ENCODE measurements at regions not wholly inside any gene's neighbourhood (a gene's known extent, or its start where the extent isn't known, plus 50 kb on each side); places are given as distances from the start of the nearest gene placed in this dataset.

DNA sequence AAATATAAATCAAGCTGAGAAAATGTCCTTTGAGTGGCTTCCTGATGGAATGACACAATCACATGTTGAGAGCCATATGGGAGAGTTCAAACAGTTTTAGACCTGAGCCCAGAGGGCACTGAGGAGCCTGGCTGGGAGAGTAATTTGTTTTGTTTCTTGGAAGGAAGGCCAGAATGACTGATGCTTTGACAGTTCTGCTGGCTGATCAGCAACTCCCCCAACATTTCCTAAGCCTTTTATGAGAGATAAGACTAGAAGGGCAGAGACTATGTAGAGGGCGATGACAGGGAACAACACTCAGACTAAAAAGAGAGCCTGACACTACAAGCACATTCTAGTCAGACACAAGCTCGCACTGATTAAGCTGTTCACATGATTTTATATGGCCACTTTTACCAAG, 169.2 kb downstream of the COX7C start:
- DNase-seq, result no peak

GRCh38 chr5:86795659-86796058, 177.9 kb downstream of the COX7C start:
- DNase-seq, result no peak

DNA sequence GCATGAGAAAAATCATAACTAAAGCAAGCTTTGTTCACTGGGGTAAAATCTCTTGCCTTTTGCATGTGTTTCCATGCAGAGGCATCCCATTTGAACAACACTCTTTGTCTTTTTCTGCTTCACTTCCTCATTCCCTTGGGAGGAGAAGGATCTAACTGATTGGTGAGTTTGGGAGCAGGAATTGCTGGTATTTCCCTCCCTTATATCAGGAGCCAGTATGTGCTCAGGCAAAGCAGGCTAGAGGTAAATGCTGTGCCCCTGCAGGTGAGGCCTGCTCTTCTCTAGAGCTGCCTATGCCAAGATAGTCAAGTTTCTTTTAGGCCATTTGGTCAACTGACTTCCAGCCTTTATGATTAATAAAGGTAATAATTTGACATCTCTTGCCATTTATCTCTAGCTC, 179.9 kb downstream of the COX7C start:
- no peak for DNase-seq

- DNase-seq, result no peak
Observed at GRCh38 chr5:86806206-86806605, 188.5 kb downstream of the COX7C start.

DNA sequence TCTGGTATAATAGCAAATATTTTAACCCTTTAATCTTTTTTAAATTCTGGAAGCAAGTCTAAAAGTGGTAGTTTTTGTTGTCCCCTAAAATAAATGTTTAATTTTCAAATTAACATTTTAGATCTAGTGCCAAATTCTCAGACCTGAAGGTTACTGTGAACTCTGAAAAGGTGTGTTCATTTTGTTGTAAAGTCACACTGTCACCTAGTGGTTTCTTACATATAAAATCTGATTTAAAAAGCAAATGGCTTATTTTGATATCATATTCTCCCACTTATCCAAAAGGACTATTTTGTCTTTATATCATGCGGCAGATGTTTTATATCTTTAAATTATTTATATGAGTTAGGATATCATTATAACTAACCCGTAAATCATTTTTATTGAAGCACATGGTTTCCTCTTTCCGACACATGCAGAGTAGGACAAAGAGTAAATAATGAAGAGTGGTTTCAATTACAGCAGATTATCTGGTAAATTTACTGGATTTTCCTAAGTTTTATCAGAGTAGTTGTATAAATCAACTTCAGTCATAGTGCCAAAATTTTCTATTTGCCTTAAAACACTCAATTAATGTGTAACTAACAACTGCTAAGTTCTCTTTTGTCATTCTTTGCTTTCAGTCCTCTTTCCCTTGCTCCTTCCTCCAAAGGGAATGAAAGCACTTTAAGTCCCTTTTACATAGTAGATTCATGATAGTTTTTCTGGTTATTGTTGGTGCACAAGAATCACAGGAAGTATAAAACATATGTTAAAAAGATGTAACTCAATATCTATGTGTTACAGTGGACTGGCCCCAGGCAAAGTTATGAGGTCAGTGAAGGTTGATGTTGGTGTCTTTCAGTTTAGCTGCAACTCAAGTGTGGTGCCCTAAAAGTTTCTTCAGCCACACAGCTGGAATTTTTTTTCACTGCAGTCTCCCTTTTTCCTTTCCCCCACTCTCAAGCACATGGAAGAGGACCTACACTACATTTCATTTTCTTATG, 189.6 kb downstream of the COX7C start:
- DNase-seq, result no peak

GRCh38 chr5:86814315-86814714, 196.6 kb downstream of the COX7C start:
- DNase-seq, result no peak

- no peak for DNase-seq
Observed at GRCh38 chr5:86814907-86815306, 197.2 kb downstream of the COX7C start.

DNA sequence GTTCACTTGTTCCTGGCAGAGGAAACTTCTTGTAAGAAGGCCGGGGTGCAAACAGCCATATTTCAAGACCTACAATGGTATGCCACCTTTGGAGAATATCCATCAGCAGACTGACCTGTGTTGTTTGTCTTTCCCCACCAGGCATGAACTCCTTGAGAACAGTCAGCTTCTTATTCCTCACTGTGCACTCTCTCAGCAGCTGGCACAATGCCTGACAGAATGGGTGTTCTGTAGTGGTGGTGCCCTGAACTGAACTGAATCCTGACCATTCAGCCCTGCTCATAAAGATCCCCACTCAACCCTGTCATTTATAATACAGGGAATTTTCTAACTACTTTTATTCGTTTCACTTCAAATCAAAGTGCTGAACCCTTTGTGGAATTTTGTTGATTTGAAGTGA, 206.9 kb downstream of the COX7C start:
- no peak for DNase-seq

DNA sequence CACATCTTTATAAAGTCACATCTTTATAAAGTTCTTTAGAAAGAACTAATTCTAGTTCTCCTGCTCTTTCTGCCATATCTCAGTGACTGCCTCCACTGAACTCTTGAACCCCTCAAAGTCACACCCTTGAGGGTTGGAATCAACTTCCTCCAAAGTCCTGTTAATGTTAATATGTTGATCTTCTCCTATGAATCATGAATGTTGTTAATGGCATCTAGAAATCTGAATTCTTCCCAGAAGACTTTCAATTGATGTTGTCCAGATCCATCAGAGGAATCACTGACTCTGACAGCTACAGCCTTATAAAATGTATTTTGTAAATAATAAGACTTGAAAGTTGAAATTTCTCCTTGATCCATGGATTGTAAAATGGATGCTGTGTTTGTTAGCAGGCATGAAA, 213.4 kb downstream of the COX7C start:
- no peak for DNase-seq

- DNase-seq, result no peak
Observed at GRCh38 chr5:86833868-86834267, 216.1 kb downstream of the COX7C start.

- DNase-seq, result no peak
Observed at GRCh38 chr5:86837610-86838009, 219.9 kb downstream of the COX7C start.

GRCh38 chr5:86838083-86838482, 220.3 kb downstream of the COX7C start:
- DNase-seq, result no peak

- no peak for DNase-seq
Observed at GRCh38 chr5:86841000-86841644, 223.4 kb downstream of the COX7C start.

DNA sequence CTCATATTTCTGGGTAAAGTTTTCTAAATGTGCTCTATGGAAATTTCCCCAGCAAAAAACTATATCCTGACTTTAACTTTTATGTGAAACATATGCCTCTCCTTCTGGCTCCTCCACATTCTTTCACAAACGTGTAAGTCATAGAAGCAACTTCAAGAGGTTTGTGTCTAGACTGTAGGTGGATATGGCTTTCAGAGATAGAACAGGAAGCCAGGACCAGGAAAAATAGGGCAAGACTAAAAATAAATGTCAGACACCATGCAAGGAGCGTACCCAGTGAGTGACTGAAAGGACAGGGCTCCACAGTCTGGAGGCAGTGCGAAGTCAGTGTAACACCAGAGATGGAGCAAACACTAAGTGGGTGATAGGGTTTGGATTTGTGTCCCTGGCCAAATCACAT, 240.7 kb downstream of the COX7C start:
- no peak for DNase-seq

DNA sequence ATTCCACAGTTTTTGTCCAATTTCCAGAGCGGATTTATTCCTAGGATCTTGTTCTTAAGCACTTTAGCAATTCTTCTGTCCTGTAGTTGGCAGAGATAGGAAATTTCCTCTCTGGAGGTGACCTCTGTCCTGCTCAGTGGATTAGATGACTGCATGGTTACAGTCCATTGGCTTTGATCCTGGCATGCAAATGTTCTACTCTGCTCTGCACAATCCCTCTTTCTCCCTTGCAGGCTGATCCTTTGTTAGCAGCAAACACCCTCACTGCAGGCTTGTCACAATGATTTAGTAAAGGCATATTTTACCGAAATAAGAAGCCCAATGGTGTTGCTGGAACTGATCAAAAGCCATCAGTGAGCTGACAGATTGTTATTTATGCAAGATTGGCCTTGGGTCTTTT, 243.8 kb downstream of the COX7C start:
- no peak for DNase-seq

DNA sequence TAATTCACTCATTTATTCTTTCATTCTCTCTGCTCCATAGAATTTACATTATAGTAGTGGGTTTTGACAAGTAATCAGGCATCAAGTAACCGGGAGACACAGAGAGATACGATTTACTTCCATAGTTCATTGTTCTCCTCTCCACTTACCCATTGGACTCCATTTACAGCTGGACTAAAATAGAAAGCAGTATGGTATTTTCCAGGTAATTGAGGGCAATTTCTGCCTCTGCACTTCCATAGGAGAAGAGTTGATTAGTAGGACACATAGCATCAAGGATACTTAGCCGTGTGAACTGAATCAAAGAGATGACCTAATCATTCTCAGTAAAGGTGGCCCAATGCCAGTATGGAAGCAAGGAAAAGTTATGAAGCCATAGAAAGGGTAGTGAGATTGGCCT, 244.4 kb downstream of the COX7C start:
- no peak for DNase-seq

GRCh38 chr5:86864051-86864450, 246.3 kb downstream of the COX7C start:
- DNase-seq, result peak; percentile 63

GRCh38 chr5:86865256-86865785, 247.6 kb downstream of the COX7C start:
- DNase-seq, result no peak

DNA sequence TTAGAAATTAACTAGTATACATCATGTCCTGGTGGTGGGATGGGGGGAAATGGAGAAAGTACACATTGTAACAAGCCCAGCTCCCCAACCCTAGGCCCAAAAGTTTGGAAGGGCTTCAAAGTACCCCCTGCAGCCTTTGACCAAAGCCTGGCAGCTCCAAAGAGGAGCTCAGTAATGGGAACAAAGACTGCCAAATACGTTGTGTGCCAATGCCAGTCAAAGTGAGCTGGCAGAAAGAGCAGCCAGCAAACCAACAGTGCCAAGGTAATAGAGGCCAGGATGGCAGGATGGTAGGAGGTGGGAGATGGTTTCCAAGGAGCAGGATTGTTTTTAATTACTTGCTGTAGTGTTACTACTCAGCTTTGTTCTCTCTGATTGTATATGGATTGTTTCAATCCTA, 248.3 kb downstream of the COX7C start:
- DNase-seq, result no peak

DNA sequence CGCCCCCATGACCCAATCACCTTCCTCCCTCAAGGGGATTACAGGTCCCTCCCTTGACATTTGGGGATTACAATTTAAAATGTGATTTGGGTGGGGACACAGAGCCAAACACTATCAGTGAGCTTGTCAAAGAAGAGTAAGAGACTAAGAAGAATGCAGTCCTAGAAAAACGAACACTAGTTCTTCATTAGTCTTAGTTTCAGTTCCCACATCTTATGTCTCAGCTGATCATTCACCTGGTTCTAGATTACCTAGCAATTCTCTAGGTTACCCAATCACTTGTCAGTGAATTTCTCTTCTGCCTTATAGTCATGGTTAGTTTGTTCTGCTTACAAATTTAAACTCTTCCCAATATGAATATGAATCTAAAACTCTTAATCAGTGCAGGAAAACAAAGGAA, 251.5 kb downstream of the COX7C start:
- no peak for DNase-seq

DNA sequence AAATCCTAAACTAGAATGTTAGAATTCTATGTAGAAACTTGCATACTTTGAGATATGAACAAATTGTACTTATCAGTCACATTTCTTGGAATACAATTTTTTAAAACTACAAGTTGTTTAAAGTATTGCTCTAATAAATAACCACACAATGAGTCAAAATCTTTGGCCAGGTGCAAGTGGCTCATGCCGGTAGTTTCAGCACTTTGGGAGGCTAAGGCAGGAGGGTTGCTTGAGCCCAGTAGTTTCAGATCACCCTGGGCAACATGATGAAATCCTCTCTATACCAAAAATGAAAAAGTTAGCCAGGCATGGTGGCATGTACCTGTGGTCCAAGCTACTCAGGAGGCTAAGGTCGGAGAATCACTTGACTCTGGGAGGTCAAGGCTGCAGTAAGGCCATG, 257.8 kb downstream of the COX7C start:
- DNase-seq, result no peak

GRCh38 chr5:86878250-86878649, 260.5 kb downstream of the COX7C start:
- no peak for DNase-seq

DNA sequence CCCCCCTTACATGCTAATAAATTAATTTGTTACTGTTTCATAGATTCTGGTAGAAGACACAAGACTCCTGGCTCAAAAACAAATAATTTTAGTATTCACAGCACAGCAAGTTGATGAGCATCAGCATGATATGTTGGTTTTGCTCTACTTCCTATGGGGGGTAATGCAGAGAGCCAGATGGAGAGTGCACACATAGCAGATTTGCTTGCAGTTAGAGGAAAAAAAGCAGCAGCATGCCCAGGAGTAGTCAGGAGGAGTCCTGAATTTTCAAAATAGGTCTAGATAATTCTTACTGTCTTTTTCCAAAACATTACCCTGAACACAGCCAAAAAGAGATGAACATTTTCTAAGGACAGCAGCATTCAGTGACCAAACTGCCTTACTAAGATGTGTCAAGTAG, 261.3 kb downstream of the COX7C start:
- no peak for DNase-seq

- no peak for DNase-seq
Observed at GRCh38 chr5:86880344-86880743, 262.6 kb downstream of the COX7C start.

All from right forelimb (tissue), 1 donor.